HuH-7.5 (cell line): ENCODE measurements at regions not wholly inside any gene's neighbourhood (a gene's known extent, or its start where the extent isn't known, plus 50 kb on each side); places are given as distances from the start of the nearest gene placed in this dataset.

Experiments used
- DNase-seq: peaks from one replicate; pipeline ENCODE4 v3.0.0; 2011; ENCODE audit warnings: low spot score

GRCh38 chr5:175388531-175388930 lies 55.5 kb downstream of the DRD1 start:
- no peak for DNase-seq

GRCh38 chr5:175387144-175387543 lies 56.8 kb downstream of the DRD1 start:
- no peak for DNase-seq

- no peak for DNase-seq
These were observed 57.5 kb downstream of the DRD1 start for GRCh38 chr5:175386526-175386925.

- no peak for DNase-seq
These were observed 58.2 kb downstream of the DRD1 start for GRCh38 chr5:175385691-175386362.

- DNase-seq: no peak
These were observed 59.0 kb downstream of the DRD1 start for GRCh38 chr5:175384724-175385552.

- no peak for DNase-seq
These were observed 60.6 kb downstream of the DRD1 start for GRCh38 chr5:175383350-175383749.

GRCh38 chr5:175382171-175382570 lies 61.8 kb downstream of the DRD1 start:
- no peak for DNase-seq

- DNase-seq: no peak
These were observed 62.9 kb downstream of the DRD1 start for GRCh38 chr5:175381130-175381529.

- no peak for DNase-seq
These were observed 63.3 kb downstream of the DRD1 start for GRCh38 chr5:175380701-175381100.

GRCh38 chr5:175379867-175380266 lies 64.1 kb downstream of the DRD1 start:
- no peak for DNase-seq

- no peak for DNase-seq
These were observed 65.4 kb downstream of the DRD1 start for GRCh38 chr5:175378444-175379028.

- DNase-seq: no peak
These were observed 66.2 kb downstream of the DRD1 start for GRCh38 chr5:175377816-175378215.

- no peak for DNase-seq
These were observed 69.7 kb downstream of the DRD1 start for GRCh38 chr5:175374166-175374875.

- no peak for DNase-seq
These were observed 78.1 kb downstream of the DRD1 start for GRCh38 chr5:175365866-175366265.

- no peak for DNase-seq
These were observed 80.7 kb downstream of the DRD1 start for GRCh38 chr5:175363300-175363699.

GRCh38 chr5:175357995-175358394 lies 86.0 kb downstream of the DRD1 start:
- DNase-seq: no peak

GRCh38 chr5:175356428-175356827 lies 87.6 kb downstream of the DRD1 start:
- DNase-seq: no peak

- DNase-seq: no peak
These were observed 89.0 kb downstream of the DRD1 start for GRCh38 chr5:175354964-175355363.

- no peak for DNase-seq
These were observed 90.1 kb downstream of the DRD1 start for GRCh38 chr5:175353926-175354325.

- DNase-seq: no peak
These were observed 91.9 kb downstream of the DRD1 start for GRCh38 chr5:175351897-175352590.

GRCh38 chr5:175351126-175351525 lies 92.9 kb downstream of the DRD1 start:
- no peak for DNase-seq

- DNase-seq: no peak
These were observed 96.1 kb downstream of the DRD1 start for GRCh38 chr5:175347931-175348330.
